ENCODE measurements at regions not wholly inside any gene's neighbourhood (a gene's known extent, or its start where the extent isn't known, plus 50 kb on each side); places are given as distances from the start of the nearest gene placed in this dataset.

DNA sequence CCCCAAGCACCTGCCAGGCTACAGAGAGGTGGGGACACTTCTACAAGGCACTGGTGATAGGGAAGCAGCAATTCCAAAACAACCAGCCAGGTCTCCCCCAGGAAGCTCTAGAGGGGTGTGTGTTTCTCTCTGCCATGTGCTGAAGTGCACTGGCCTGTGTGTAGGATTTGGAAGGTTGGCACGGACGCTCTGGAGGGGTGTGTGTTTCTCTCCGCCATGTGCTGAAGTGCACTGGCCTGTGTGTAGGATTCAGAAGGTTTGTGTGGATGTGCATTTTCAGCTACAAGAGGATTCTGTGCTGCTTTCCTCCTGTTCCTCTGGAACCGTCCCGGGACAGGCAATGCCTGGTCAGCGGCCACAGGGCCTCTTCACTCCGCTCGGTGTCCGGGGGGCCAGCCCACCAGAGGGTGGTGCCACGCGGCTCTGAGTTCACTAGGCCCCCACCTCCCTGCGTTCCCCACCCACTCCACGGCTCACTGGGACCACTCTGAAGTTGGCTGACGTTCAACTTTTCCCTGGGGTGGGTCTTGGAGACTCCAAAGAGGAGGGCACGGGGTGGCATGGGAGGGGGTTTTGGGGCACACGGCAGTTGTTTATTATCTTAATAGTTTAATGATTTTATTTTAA, 552.8 kb downstream of the BRD1 start:
- no peak overlapping the region for H3K4me3 Mint-ChIP-seq
- TF ChIP-seq, protein P1, sequence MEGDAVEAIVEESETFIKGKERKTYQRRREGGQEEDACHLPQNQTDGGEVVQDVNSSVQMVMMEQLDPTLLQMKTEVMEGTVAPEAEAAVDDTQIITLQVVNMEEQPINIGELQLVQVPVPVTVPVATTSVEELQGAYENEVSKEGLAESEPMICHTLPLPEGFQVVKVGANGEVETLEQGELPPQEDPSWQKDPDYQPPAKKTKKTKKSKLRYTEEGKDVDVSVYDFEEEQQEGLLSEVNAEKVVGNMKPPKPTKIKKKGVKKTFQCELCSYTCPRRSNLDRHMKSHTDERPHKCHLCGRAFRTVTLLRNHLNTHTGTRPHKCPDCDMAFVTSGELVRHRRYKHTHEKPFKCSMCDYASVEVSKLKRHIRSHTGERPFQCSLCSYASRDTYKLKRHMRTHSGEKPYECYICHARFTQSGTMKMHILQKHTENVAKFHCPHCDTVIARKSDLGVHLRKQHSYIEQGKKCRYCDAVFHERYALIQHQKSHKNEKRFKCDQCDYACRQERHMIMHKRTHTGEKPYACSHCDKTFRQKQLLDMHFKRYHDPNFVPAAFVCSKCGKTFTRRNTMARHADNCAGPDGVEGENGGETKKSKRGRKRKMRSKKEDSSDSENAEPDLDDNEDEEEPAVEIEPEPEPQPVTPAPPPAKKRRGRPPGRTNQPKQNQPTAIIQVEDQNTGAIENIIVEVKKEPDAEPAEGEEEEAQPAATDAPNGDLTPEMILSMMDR (conservative IDR thresholded peaks at IDR 0.05) = no peak
- H3K27me3 Mint-ChIP-seq (ENCODE audit: low read depth) = peaks cover 21% of the 10 kb centered on the region
- H3K4me1 Mint-ChIP-seq = peaks cover 4% of the 10 kb centered on the region
- no peak for DNase-seq (ENCODE audit: low read depth, low spot score)
- H3K9me3 Mint-ChIP-seq = peaks cover 2% of the 10 kb centered on the region
- no peak overlapping the region for H3K27ac Mint-ChIP-seq (ENCODE audit: unreplicated experiment)
- H3K36me3 Mint-ChIP-seq (ENCODE audit: low read depth) = no peaks in the 10 kb centered on the region

DNA sequence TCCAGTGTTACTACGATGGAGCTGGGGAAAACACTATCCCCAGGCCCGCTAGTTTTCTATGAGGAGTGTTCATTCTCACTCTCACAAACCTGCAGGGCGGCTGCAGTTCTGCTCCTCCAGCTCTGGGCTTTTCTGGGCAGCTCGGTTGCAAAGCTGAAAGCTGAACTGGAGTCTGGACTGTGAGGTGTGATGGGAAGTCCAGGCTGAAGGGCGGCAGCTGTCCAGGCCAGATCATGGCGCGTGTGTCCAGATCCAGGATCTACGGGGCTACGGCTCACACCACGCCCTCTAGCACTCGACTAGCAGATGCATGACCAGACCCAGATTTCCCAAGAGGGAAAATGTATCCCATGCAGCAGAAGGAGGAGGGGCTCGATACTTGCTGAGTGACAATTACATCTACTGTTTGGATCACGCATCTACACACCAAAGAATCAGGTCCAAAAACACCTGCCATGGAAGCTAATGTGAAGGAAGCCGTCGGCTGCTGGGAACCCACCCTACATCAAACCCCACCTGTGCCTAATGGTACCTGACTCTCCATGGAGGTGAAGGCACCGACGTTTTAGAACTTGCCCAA, 555.0 kb downstream of the BRD1 start:
- DNase-seq (ENCODE audit: low read depth, low spot score) = no peak
- H3K9me3 Mint-ChIP-seq = peaks cover 2% of the 10 kb centered on the region
- no peak overlapping the region for H3K4me3 Mint-ChIP-seq
- peaks cover 37% of the 10 kb centered on the region for H3K27me3 Mint-ChIP-seq (ENCODE audit: low read depth)
- H3K27ac Mint-ChIP-seq (ENCODE audit: unreplicated experiment) = no peak overlapping the region
- H3K4me1 Mint-ChIP-seq = peaks cover 11% of the 10 kb centered on the region
- TF ChIP-seq, protein P1 (conservative IDR thresholded peaks at IDR 0.05) = no peak
- no peaks in the 10 kb centered on the region for H3K36me3 Mint-ChIP-seq (ENCODE audit: low read depth)

DNA sequence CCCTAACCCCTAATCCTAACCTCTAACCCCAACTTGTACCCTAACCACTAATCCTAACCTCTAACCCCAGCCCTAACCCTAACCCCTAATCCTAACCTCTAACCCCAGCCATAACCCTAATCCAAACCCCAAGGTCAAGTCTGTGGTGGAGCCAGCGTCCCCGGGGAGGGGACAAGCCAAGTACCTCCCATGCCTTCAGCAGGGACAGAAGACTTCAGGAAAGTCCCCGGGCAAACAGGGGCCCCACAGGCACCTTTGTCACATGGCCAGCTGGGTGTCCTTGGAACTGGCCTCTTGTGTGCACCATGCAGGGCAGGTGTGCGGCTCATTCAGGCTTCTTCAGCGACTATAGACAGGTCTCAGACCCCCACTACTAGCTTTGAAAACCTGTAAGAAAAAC, 555.8 kb downstream of the BRD1 start:
- Mint-ChIP-seq H3K4me1 (peaks cover 11% of the 10 kb centered on the region), H3K27ac (ENCODE audit: unreplicated experiment) (no peak overlapping the region), H3K36me3 (ENCODE audit: low read depth) (no peaks in the 10 kb centered on the region), H3K9me3 (peaks cover 2% of the 10 kb centered on the region), H3K27me3 (ENCODE audit: low read depth) (peaks cover 40% of the 10 kb centered on the region), H3K4me3 (no peak overlapping the region)
- TF ChIP-seq, protein P1 (conservative IDR thresholded peaks at IDR 0.05) = no peak
- DNase-seq (ENCODE audit: low read depth, low spot score) = no peak

DNA sequence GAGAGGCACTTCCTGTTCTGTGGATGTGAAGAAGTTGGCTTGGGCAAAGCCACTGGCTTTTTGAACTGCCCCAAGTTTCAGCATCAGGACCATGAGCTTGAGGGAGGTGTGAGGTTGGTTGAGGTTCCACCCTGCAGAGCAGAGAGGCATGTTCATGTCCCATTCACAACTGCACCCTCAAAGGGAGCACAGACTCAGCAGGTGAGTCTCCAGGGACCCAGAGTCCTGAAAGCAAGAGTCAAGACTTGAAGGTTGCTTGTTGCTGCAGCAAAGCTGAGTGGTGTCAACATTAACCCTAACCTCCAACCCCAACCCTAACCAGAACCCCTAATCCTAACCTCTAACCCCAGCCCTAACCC, 556.3 kb downstream of the BRD1 start:
- no peak overlapping the region for H3K27ac Mint-ChIP-seq (ENCODE audit: unreplicated experiment)

DNA sequence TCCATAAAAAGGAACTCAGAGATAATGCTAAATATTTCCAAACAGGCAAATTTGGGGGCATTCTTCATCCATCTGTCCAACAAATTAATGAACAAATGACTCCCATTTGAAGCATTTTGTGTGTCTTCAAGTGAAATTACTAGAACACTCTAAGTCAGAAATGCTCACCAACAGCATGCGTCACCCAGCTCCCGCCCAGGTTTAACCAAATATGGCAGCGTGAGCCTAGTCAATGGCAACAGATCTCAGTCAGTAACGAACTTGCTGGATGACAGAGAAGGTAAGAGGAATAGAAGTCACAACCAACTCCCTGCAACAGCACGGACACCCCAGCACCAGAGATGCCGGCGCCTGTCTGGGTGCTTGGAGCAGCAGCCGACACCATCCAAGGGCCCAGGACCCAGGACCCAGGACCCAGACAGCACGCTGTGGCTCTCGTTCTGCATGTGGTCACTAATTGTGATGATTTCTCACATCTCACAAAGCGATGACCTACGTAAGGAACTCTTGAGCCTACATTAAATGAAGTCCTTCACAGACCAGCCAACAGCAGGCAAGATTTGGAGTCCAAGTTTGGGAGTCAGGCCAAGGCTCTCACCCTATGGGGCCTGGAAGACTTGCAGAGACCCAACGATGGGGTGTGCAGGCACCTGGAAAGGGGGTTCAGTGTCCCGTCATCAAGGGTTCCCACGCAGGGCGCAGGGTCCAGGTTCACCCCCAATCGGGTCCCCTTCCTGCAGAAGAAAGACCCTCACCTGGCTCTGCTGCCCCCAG, 556.9 kb downstream of the BRD1 start:
- H3K36me3 Mint-ChIP-seq (ENCODE audit: low read depth) = no peaks in the 10 kb centered on the region
- H3K4me3 Mint-ChIP-seq = no peak overlapping the region
- no peak for DNase-seq (ENCODE audit: low read depth, low spot score)

More for the DNA sequence above, 556.3 kb downstream of the BRD1 start:
- Mint-ChIP-seq H3K4me3 (no peak overlapping the region), H3K9me3 (peaks cover 2% of the 10 kb centered on the region), H3K36me3 (ENCODE audit: low read depth) (no peaks in the 10 kb centered on the region), H3K27me3 (ENCODE audit: low read depth) (peaks cover 40% of the 10 kb centered on the region), H3K4me1 (peaks cover 11% of the 10 kb centered on the region)
- TF ChIP-seq, protein P1 (conservative IDR thresholded peaks at IDR 0.05) = no peak
- no peak for DNase-seq (ENCODE audit: low read depth, low spot score)

More for the DNA sequence above, 556.9 kb downstream of the BRD1 start:
- TF ChIP-seq, protein P1 (conservative IDR thresholded peaks at IDR 0.05) = no peak
- Mint-ChIP-seq H3K27me3 (ENCODE audit: low read depth) (peaks cover 40% of the 10 kb centered on the region), H3K9me3 (peaks cover 2% of the 10 kb centered on the region), H3K27ac (ENCODE audit: unreplicated experiment) (no peak overlapping the region), H3K4me1 (peaks cover 11% of the 10 kb centered on the region)

Measured in neural crest cell (in vitro differentiated cells).